Calu3 (cell line): ENCODE measurements at regions not wholly inside any gene's neighbourhood (a gene's known extent, or its start where the extent isn't known, plus 50 kb on each side); places are given as distances from the start of the nearest gene placed in this dataset.

Source experiments
- BruUV-seq: library from RNA; stranded (reverse); fragments of 400-500 nt; replicated peaks from 2 replicates; lab custom pipeline; 2021; lab: Mats Ljungman, UMichigan
- CTCF ChIA-PET: fragments of 300-600 bp; sonication (Branson Sonifier 250); formaldehyde crosslinking; loops from one replicate; lab custom pipeline; 2022; ENCODE audit warnings: antibody characterized with exemption; lab: Charles Lee
- DNase-seq: peaks from one replicate; pipeline ENCODE4 v3.0.0; 2022
- H3K27ac Mint-ChIP-seq: one replicate; pipeline ENCODE4 v1.8.0; 2022; ENCODE audit warnings: mixed read lengths; ENCODE audit not compliant: unreplicated experiment
- H3K27me3 Mint-ChIP-seq: one replicate; pipeline ENCODE4 v1.8.0; 2022; ENCODE audit warnings: mixed read lengths; ENCODE audit not compliant: unreplicated experiment
- H3K36me3 Mint-ChIP-seq: one replicate; pipeline ENCODE4 v1.8.0; 2022; ENCODE audit warnings: mild to moderate bottlenecking, moderate library complexity, mixed read lengths; ENCODE audit not compliant: insufficient read depth, unreplicated experiment
- H3K4me1 Mint-ChIP-seq: one replicate; pipeline ENCODE4 v1.8.0; 2022; ENCODE audit warnings: mild to moderate bottlenecking, low read depth, mixed read lengths; ENCODE audit not compliant: unreplicated experiment
- H3K4me3 Mint-ChIP-seq: one replicate; pipeline ENCODE4 v1.8.0; 2022; ENCODE audit warnings: mild to moderate bottlenecking, low read depth, moderate library complexity, mixed read lengths; ENCODE audit not compliant: unreplicated experiment
- H3K9me3 Mint-ChIP-seq: one replicate; pipeline ENCODE4 v1.8.0; 2022; ENCODE audit warnings: low read depth, mixed read lengths; ENCODE audit not compliant: unreplicated experiment
- intact Hi-C: fragments of 100-400 bp; cut with micrococcal nuclease; formaldehyde crosslinking; loops from one replicate; pipeline ENCODE4 v1.10.0; 2022; ENCODE audit not compliant: unreplicated experiment
- TF ChIP-seq, protein P1 (sequence below): fragments of 200-600 bp; IDR thresholded peaks from one replicate; pipeline ENCODE4 v1.8.0; 2022; ENCODE audit warnings: antibody characterized with exemption; ENCODE audit not compliant: unreplicated experiment

- CTCF ChIA-PET = no interaction called here
- TF ChIP-seq, protein P1, sequence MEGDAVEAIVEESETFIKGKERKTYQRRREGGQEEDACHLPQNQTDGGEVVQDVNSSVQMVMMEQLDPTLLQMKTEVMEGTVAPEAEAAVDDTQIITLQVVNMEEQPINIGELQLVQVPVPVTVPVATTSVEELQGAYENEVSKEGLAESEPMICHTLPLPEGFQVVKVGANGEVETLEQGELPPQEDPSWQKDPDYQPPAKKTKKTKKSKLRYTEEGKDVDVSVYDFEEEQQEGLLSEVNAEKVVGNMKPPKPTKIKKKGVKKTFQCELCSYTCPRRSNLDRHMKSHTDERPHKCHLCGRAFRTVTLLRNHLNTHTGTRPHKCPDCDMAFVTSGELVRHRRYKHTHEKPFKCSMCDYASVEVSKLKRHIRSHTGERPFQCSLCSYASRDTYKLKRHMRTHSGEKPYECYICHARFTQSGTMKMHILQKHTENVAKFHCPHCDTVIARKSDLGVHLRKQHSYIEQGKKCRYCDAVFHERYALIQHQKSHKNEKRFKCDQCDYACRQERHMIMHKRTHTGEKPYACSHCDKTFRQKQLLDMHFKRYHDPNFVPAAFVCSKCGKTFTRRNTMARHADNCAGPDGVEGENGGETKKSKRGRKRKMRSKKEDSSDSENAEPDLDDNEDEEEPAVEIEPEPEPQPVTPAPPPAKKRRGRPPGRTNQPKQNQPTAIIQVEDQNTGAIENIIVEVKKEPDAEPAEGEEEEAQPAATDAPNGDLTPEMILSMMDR = no peak
- intact Hi-C loops = no loop called here
- Mint-ChIP-seq H3K9me3 (peaks cover 13% of the 10 kb centered on the region), H3K4me3 (no peak overlapping the region), H3K4me1 (no peaks in the 10 kb centered on the region), H3K36me3 (no peaks in the 10 kb centered on the region), H3K27me3 (no peaks in the 10 kb centered on the region), H3K27ac (no peak overlapping the region)
- no TSS peak for BruUV-seq
- DNase-seq = no peak
Observed at GRCh38 chr5:2556375-2556966, 195.0 kb downstream of the IRX2 start.

DNA sequence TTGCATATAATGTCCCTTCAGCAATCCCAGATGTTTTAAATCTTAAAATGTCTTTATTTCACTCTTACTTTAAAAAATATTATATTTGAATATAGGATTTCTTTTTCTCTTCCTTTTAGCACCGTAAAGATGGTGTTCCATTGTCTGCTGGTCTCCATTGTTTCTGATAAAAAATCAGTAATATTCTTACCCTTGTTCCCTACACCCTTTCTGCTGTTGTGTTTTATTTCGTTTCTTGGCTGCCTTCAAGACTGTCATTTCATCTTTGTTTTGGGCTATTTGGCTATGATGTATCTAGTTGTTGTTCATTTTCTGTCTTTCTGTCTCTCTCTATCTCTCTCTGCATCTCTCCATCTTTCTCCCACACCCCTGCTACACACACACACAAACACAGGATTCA lies 197.9 kb downstream of the IRX2 start:
- CTCF ChIA-PET = no interaction called here
- TF ChIP-seq, protein P1 = no peak
- Mint-ChIP-seq H3K27me3 (no peaks in the 10 kb centered on the region), H3K4me3 (no peak overlapping the region), H3K9me3 (peaks cover 13% of the 10 kb centered on the region), H3K36me3 (no peaks in the 10 kb centered on the region), H3K27ac (no peak overlapping the region), H3K4me1 (no peaks in the 10 kb centered on the region)
- no TSS peak for BruUV-seq
- intact Hi-C loops = no loop called here
- DNase-seq = no peak

- no TSS peak for BruUV-seq
- no peaks in the 10 kb centered on the region for H3K4me1 Mint-ChIP-seq
- CTCF ChIA-PET = no interaction called here
- no peaks in the 10 kb centered on the region for H3K27me3 Mint-ChIP-seq
- intact Hi-C loops = no loop called here
- no peak overlapping the region for H3K4me3 Mint-ChIP-seq
- H3K36me3 Mint-ChIP-seq = no peaks in the 10 kb centered on the region
- peaks cover 15% of the 10 kb centered on the region for H3K9me3 Mint-ChIP-seq
- H3K27ac Mint-ChIP-seq = no peak overlapping the region
- no peak for DNase-seq
- TF ChIP-seq, protein P1 = no peak
Observed at GRCh38 chr5:2550509-2550908, 201.0 kb downstream of the IRX2 start.

GRCh38 chr5:2549900-2550299 lies 201.6 kb downstream of the IRX2 start:
- no peak for DNase-seq
- Mint-ChIP-seq H3K27ac (no peak overlapping the region), H3K4me3 (no peak overlapping the region), H3K27me3 (no peaks in the 10 kb centered on the region), H3K9me3 (peaks cover 13% of the 10 kb centered on the region), H3K4me1 (no peaks in the 10 kb centered on the region), H3K36me3 (no peaks in the 10 kb centered on the region)
- TF ChIP-seq, protein P1 = no peak
- CTCF ChIA-PET = no interaction called here
- intact Hi-C loops = no loop called here
- no TSS peak for BruUV-seq
